Stimulated activated CD4-positive, alpha-beta T cell treated with anti-CD3 and anti-CD28 coated beads, Interleukin-2, amount 100 ng/mL, for 4 hours (primary cell): ENCODE measurements at regions not wholly inside any gene's neighbourhood (a gene's known extent, or its start where the extent isn't known, plus 50 kb on each side); places are given as distances from the start of the nearest gene placed in this dataset.
"Not testable (repeated sequence)": the region's sequence is repeated elsewhere in the genome, so short reads cannot be mapped to it uniquely, and the experiment has no call there.

Experiments
- DNase-seq: peaks from one replicate; pipeline ENCODE4 v3.0.0-alpha.2; 2020; ENCODE audit warnings: low read depth

DNA sequence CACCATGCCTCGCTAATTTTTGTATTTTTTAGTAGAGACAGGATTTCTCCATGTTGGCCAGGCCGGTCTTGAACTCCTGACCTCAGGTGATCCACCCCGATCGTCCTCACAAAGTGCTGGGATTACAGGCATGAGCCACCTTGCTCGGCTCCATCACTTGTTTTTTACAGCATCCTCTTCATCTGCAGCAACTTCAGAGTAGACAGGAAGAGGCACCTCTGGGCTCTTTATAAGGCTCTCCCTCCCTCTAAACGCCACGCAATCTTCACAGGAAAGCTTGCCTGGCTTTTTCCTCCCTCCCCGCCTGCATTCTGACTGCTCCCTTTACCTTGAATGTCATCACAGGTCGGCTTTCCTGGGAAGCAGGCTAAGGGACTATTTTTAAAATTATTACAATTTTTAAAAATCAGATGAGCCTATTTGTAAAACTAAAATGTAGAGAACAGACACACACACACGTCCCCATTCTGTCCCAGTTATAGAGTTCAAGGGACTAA is 111.5 kb upstream of the LDB2 start:
- DNase-seq, result no peak

DNA sequence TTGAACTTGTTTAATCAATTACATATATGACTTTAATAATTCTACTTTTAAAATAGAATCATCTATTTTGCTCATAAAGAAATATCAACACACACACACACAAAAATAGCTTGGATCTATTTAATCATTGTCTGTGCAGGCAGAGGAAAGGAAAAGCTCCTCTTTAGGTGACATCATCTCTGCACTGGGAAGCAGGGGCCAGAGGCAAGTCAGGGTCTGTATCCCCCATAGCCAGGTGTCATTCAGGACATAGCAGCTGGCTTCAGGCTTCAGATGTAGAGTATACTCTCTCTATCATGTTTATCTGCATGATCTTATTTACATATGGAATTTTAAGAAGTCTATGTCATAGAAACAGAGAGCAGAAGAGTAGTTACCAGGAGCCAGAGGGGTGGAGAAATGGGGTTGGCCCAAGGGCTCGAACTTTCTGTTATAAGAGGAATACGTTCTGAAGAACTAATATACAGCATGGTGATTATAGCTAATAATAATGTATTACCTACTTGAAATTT is 110.4 kb upstream of the LDB2 start:
- DNase-seq, result no peak

- DNase-seq, result not testable (repeated sequence)
Observed at GRCh38 chr4:17003606-17004392, 105.4 kb upstream of the LDB2 start.

DNA sequence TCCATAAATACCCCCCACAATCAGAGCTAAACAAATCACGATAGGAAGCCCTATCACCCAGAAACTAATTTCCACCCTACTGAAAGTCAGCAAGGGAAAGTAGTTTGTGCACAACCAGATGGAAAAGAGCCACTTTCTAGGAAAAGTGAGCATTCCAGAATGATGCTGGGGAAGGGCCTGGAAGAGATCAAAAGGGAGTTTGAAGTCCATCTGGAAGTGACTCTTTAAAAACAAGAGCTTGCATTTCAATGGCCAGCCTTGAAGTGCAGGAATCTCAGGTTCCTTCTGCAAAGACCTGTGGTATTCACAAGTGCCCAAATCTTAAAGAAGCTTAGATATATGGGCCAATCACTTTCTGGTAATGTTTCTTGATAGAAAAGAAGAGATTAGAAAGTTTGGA is 97.0 kb upstream of the LDB2 start:
- no peak for DNase-seq

DNA sequence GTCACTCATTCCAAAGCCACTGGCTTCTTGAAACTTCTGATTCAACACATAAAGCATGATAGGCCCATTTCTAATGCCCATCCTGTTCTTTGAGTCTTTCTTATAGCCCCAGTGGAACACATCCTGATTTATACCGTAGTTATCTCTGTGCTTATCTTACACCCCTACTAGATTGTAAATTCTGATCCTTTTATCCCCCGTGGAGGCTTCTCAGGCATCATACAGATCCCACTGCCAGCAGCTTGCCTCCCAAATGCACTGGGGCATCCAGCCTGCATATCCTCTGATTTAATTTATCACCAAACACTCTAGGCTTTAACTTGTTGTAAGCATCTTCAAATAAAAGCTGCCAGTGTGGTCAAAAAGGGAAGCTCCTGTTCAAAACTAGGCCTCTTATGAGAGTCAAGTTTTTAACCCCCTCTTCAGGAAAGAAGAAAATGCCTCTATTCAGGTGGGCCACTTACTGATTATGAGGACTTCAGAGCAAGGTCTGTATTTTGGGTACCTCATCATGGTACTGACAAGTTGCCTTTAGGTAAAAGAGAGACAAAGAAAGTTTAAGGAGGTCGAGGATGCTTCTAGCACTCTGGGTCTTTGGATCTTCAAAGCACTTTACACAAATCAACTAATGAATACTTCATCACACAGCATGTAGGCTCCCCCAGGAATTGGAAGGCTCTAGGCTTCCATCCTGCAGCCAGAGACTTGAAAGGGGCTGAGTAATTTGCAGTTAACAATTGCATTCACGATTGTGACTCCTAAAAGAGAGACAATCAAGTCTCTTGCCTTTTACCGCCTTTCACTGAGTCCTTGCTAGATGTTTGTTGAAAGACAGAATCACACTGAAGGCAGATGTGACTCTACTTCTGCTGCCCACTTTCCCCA is 95.8 kb upstream of the LDB2 start:
- DNase-seq, result no peak

DNA sequence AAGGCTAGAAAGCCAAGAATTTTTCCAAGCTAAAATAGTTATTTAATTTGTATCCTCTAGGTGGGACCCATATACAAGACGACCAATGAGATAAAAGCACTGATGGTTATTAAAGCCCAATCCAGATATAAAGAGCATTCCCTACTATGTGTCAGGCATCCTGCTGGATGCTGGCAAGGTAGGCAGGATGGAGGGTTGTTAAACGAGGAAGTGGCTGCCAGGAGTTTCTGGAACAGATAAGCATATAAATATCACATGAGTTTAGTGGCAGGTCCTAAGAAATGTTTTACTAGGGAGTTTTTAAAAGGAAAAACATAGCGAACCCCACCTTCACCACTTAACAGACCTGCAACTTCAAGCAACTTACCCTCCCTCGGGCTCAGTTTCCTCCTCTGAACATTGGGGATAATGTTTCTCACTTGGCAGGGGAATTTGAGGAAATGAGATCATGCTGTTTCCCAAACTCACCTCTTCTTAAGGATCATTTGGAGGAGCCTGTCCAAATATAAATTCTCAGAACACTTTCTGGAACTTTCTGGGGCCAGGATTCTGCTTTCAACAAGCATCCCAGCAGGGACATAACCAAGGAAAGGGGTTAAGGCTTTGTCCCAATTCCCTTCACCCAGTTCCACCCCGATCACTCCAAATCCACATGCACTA is 94.3 kb upstream of the LDB2 start:
- DNase-seq, result no peak

DNA sequence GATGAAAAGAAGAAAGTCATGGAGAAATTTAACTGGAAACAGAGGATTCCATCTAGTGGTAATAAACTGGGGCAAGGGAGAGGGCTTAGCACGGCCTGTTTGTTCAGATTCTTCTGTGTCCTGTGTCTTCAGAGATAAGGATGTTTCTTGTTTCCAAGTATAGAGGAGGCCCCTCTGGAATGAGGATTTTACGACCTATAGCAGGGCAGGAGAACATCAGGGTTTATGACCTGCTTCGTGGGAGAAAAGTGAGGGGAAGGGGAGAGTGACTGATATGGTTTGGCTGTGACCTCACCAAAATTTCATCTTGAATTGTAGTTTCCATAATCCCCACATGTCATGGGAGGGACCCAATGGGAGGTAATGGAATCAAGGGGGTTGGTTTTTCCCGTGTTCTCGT is 93.0 kb upstream of the LDB2 start:
- no peak for DNase-seq

DNA sequence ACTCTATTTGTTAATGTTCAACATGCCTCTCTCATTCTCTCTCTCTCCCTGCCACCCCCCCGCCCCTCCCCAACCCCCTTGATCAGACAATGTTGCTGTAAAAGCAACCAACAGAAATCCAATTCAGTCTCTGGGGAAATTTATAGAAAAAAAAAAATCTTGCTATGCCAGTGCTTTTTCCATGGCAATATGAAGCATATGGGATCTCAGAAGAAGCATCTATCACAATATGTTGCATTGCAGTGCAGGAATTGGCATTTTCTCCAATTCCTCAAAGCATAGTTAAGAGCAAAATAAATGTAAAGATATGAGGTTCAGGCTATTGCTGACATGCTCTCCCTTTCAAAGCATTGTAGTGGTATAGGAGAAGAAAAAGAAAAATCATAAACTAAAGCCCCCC is 90.9 kb upstream of the LDB2 start:
- no peak for DNase-seq

DNA sequence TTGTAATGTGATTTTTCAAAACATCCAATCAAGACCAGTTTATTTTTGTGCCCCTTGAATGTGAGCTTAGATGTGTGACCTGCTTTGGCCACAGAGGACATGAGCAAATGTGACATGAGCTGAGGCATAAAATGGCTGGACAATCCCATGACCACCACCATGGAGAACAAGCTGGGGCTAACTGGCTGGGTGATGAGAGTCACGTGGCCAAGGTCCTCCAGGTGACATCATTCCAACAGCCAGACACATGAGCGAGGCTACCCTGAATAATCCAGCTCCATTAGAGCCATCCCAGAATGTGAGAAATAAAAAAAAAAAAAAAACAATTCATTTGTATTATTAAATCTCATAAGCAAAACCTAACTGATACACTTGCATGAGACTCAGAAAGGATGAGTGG is 90.4 kb upstream of the LDB2 start:
- DNase-seq, result no peak

DNA sequence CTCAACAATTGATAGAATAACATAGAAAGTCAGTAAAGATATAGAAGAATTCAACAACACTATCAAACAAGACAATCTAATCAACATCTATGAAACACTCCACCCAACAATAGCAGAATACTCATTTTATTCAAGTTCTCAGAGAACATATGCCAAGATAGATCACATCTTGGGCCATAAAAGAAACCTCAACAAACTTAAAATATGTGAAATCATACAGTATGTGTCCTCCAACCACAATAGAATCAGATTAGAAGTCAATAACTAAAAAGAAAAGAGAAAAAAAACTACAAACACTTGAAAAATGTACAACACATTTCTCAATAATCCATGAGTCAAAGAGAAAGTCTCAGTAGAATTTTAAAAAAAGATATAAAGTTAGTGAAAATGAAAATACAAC is 78.6 kb upstream of the LDB2 start:
- DNase-seq, result no peak

GRCh38 chr4:16969696-16970135 is 71.3 kb upstream of the LDB2 start:
- no peak for DNase-seq

DNA sequence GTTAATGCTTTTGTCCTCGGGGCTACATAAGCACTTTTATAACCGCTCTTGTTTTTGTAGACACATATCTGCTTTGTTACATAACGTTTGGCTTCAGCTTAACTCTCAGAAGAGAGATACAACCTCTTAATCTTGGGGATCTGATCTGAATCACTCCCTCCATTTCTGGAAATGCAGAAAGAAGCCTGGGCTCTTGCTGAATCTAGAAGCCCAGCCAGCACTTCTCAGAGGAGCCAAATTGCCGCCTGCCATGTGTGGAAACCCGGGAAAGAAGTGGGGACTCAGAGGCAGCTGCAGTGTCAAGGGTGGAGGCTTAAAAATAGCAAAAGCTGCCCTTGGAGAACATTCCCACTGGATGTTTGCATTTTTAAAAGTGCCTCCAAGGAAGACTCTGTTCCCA is 69.3 kb upstream of the LDB2 start:
- no peak for DNase-seq

GRCh38 chr4:16959305-16959704 is 60.9 kb upstream of the LDB2 start:
- DNase-seq, result no peak

- no peak for DNase-seq
Observed at GRCh38 chr4:16952896-16953630, 54.6 kb upstream of the LDB2 start.

- no peak for DNase-seq
Observed at GRCh38 chr4:16952462-16952871, 54.0 kb upstream of the LDB2 start.
